ENCODE measurements at regions not wholly inside any gene's neighbourhood (a gene's known extent, or its start where the extent isn't known, plus 50 kb on each side); places are given as distances from the start of the nearest gene placed in this dataset.

- no peak for DNase-seq (ENCODE audit: low spot score)
Observed at GRCh38 chr2:200054681-200055468, 99.5 kb downstream of the MAIP1 start.

GRCh38 chr2:200056105-200056504 lies 100.7 kb downstream of the MAIP1 start:
- no peak for DNase-seq (ENCODE audit: low spot score)

GRCh38 chr2:200063155-200063554 lies 107.8 kb downstream of the MAIP1 start:
- no peak for DNase-seq (ENCODE audit: low spot score)

GRCh38 chr2:200064879-200065278 lies 109.5 kb downstream of the MAIP1 start:
- no peak for DNase-seq (ENCODE audit: low spot score)

GRCh38 chr2:200065477-200065876 lies 110.1 kb downstream of the MAIP1 start:
- no peak for DNase-seq (ENCODE audit: low spot score)

GRCh38 chr2:200066417-200066816 lies 111.0 kb downstream of the MAIP1 start:
- no peak for DNase-seq (ENCODE audit: low spot score)

GRCh38 chr2:200068642-200069041 lies 113.3 kb downstream of the MAIP1 start:
- no peak for DNase-seq (ENCODE audit: low spot score)

- no peak for DNase-seq (ENCODE audit: low spot score)
Observed at GRCh38 chr2:200077210-200077650, 121.8 kb downstream of the MAIP1 start.

- DNase-seq (ENCODE audit: low spot score) = no peak
Observed at GRCh38 chr2:200077838-200078237, 122.5 kb downstream of the MAIP1 start.

- DNase-seq (ENCODE audit: low spot score) = no peak
Observed at GRCh38 chr2:200079356-200079755, 124.0 kb downstream of the MAIP1 start.

- DNase-seq (ENCODE audit: low spot score) = peak; percentile 41
Observed at GRCh38 chr2:200081236-200081635, 125.9 kb downstream of the MAIP1 start.

- DNase-seq (ENCODE audit: low spot score) = no peak
Observed at GRCh38 chr2:200081811-200082210, 126.4 kb downstream of the MAIP1 start.

- no peak for DNase-seq (ENCODE audit: low spot score)
Observed at GRCh38 chr2:200084036-200084435, 128.7 kb downstream of the MAIP1 start.

GRCh38 chr2:200086911-200087310 lies 131.5 kb downstream of the MAIP1 start:
- DNase-seq (ENCODE audit: low spot score) = peak; percentile 86

GRCh38 chr2:200087451-200087850 lies 132.1 kb downstream of the MAIP1 start:
- no peak for DNase-seq (ENCODE audit: low spot score)

GRCh38 chr2:200089040-200089755 lies 133.8 kb downstream of the MAIP1 start:
- no peak for DNase-seq (ENCODE audit: low spot score)

- no peak for DNase-seq (ENCODE audit: low spot score)
Observed at GRCh38 chr2:200089756-200090109, 134.4 kb downstream of the MAIP1 start.

GRCh38 chr2:200090683-200091082 lies 135.3 kb downstream of the MAIP1 start:
- DNase-seq (ENCODE audit: low spot score) = no peak

- no peak for DNase-seq (ENCODE audit: low spot score)
Observed at GRCh38 chr2:200091126-200091525, 135.7 kb downstream of the MAIP1 start.

GRCh38 chr2:200092235-200092634 lies 136.9 kb downstream of the MAIP1 start:
- no peak for DNase-seq (ENCODE audit: low spot score)

GRCh38 chr2:200095436-200095835 lies 140.1 kb downstream of the MAIP1 start:
- DNase-seq (ENCODE audit: low spot score) = no peak

- DNase-seq (ENCODE audit: low spot score) = no peak
Observed at GRCh38 chr2:200099256-200099655, 143.9 kb downstream of the MAIP1 start.

GRCh38 chr2:200100027-200100426 lies 144.6 kb downstream of the MAIP1 start:
- no peak for DNase-seq (ENCODE audit: low spot score)

GRCh38 chr2:200101922-200102321 lies 146.5 kb downstream of the MAIP1 start:
- no peak for DNase-seq (ENCODE audit: low spot score)

Data from D341Med (cell line).